SKM-1 (cell line): ENCODE measurements at regions not wholly inside any gene's neighbourhood (a gene's known extent, or its start where the extent isn't known, plus 50 kb on each side); places are given as distances from the start of the nearest gene placed in this dataset.
"Not testable (repeated sequence)": the region's sequence is repeated elsewhere in the genome, so short reads cannot be mapped to it uniquely, and the experiment has no call there.

Source experiments
- DNase-seq: peaks from one replicate; lab custom pipeline; 2025; ENCODE audit not compliant: unreplicated experiment; lab: John Stamatoyannopoulos, UW

- no peak for DNase-seq
Measured at GRCh38 chr13:85132986-85133385, 666.2 kb downstream of the SLITRK6 start.

DNA sequence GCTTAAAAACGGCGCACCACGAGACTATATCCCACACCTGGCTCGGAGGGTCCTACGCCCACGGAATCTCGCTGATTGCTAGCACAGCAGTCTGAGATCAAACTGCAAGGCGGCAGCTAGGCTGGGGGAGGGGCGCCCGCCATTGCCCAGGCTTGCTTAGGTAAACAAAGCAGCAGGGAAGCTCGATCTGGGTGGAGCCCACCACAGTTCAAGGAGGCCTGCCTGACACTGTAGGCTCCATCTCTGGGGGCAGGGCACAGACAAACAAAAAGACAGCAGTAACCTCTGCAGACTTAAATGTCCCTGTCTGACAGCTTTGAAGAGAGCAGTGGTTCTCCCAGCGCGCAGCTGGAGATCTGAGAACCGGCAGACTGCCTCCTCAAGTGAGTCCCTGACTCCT is 675.7 kb downstream of the SLITRK6 start:
- not testable (repeated sequence) for DNase-seq

DNA sequence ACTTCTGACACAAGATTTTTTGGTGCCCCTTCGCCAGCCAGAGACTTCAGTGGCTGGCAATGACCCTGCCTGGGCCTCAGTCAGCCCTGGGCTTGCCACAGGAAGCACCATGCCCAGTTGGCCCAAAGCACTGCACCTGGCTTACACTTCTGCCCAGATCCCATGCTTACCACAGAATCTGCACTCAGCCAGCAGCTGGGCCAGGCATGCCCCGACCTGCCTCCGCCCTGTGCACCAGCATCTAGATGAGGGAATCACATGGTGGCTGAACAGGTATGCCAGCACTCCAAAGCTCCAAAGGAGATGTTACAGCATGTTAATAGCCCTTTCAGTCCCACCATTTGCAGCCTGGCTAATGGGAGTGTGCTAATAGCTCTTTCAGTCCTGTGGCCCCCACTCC is 690.9 kb downstream of the SLITRK6 start:
- no peak for DNase-seq

DNA sequence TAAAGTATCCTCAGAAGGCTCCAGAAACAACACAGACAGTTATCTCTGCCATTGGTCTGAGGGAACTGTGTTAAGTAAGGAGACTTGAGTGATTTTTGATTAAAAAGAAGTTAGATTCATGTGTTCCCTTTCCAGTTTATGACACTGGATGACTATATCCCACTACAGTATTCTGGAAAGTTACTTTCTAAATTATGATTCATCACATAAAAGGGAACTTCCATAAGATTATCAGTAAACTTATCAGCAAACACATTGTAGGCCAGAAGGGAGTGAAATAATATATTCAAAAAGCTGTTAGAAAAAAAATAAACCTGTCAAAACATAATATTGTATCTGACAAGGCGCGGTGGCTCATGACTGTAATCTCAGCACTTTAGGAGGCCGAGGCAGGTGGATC is 700.0 kb downstream of the SLITRK6 start:
- DNase-seq = no peak

- no peak for DNase-seq
Measured at GRCh38 chr13:85095418-85096272, 703.6 kb downstream of the SLITRK6 start.

- no peak for DNase-seq
Measured at GRCh38 chr13:85093808-85094207, 705.4 kb downstream of the SLITRK6 start.

- DNase-seq = no peak
Measured at GRCh38 chr13:85091631-85092234, 707.5 kb downstream of the SLITRK6 start.

DNA sequence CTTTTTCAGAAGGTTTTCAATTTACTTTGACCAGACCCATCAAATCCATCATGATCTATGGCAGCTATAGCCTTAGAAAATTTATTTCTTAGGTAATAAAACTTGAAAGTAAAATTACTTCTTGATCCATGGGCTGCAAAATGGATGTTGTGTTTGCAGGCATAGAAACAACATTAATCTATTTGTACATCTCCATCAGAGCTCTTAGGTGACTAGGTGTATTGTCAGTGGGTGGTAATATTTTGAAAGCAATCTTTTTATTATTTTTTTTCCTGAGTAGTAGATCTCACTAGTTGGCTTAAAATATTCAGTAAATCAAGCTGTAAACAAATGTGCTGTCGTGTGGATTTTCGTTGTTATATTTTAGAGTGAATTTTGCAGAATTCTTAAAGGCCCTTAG is 710.0 kb downstream of the SLITRK6 start:
- DNase-seq = no peak

DNA sequence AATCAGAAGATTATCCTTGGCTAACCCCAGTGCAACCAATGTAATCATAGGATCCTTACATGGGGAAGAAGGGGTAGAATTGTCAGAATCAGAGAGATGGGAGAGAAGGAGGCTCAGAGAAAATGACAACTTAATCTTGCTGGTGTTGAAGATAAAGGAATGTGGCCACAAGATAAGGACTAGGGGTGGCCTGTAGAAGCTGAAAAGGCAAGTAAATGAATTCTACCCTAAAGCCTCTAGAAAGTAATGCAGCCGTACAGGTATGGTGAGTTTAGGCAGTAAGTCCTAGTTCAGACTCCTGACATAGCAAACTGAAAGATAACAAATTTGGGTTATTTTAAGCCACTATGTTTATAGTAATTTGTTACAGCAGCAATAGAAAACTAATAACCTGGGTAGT is 718.5 kb downstream of the SLITRK6 start:
- no peak for DNase-seq

DNA sequence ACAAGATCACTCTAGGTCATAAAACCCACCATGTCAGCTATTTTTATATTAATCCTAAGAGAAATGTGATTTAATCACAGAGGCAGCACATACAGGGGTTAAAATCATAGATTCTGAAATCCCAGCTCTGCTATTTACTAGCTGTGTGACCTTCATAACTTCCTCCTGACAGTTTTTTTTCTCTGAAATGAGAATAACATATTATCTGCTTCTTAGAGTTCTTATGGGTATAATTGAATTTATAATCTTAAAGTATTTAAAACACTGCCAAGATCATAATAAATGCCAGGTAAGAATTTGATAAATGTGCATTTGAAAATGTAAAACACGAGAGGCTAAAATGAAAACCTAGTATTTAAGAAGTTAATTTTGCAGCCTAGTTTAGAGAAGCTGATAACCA is 722.9 kb downstream of the SLITRK6 start:
- DNase-seq = no peak

- DNase-seq = no peak
Measured at GRCh38 chr13:85074543-85075313, 724.5 kb downstream of the SLITRK6 start.

DNA sequence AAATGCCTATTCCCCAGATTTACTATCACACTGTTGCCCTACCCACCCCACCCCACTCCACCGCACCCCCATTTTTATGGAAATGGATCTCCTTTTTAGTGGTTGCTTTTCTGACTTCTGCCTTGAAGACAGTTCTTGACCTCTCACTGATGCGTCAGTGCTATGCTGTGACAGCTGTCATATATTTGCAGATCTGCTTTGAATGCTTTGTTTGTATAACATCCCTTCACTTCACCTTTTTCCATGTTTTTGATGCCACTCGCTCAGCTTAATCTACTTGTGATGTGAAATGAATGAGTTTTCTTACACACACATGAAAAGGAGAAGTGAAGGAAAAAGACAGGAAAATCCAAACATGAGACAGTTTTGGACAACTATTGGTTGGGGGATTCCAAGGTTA is 731.0 kb downstream of the SLITRK6 start:
- DNase-seq = no peak

- DNase-seq = no peak
Measured at GRCh38 chr13:85040215-85040614, 759.0 kb downstream of the SLITRK6 start.

- DNase-seq = no peak
Measured at GRCh38 chr13:85031771-85032170, 767.4 kb downstream of the SLITRK6 start.

- DNase-seq = no peak
Measured at GRCh38 chr13:85028035-85028434, 771.2 kb downstream of the SLITRK6 start.

DNA sequence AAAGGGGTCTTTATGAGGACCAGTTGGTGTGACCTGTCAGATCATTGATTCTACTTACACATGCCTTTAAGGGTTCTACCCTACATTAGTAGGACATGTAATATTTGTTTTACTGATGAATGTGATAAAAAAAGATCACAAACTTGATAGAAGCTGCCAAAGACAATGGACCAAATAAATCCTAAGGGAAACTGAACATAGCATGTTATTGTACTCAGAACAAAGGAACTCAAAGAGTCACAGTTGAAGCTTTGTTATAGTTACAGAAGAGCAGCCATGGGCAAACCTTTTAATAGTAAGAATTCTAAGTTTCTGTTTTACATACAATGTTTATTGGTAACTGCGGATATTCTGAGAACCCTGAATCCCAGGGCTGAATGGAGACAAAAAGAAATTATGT is 780.1 kb downstream of the SLITRK6 start:
- DNase-seq = no peak

- no peak for DNase-seq
Measured at GRCh38 chr13:85013006-85013405, 786.2 kb downstream of the SLITRK6 start.

- DNase-seq = no peak
Measured at GRCh38 chr13:85009447-85009846, 789.8 kb downstream of the SLITRK6 start.

- DNase-seq = no peak
Measured at GRCh38 chr13:84999252-84999651, 800.0 kb downstream of the SLITRK6 start.

DNA sequence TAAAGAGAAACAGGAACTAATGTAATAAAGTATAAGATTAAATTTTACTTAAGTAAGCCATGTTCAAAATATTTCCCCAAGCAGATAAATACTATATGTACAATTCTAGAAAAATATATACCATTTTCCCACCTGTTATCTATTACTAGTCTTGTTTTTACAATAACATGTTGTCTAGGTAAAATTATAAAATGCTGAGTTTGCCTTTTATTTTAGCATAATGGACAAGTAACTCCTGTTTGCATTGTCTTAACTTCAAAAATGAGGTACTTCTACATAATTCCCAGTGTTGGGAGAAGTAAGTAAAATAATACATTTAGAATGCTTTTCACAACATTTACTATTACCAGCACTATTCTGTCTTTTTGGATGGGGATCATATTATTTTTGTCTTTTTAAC is 800.5 kb downstream of the SLITRK6 start:
- DNase-seq = no peak

- no peak for DNase-seq
Measured at GRCh38 chr13:84997858-84998257, 801.4 kb downstream of the SLITRK6 start.

- DNase-seq = no peak
Measured at GRCh38 chr13:84994582-84994981, 804.6 kb downstream of the SLITRK6 start.
